HepG2 (cell line): ENCODE measurements at regions not wholly inside any gene's neighbourhood (a gene's known extent, or its start where the extent isn't known, plus 50 kb on each side); places are given as distances from the start of the nearest gene placed in this dataset.

ENCODE experiments used
- ATAC-seq: fragments of 200-7000 bp; cut with Tn5 transposase; 3 replicates; pipeline ENCODE4 v1.9.1; 2020; ENCODE audit warnings: mild to moderate bottlenecking, moderate library complexity
- BruUV-seq: library from RNA; stranded (reverse); fragments of 400-500 nt; replicated peaks from 2 replicates; lab custom pipeline; 2021; lab: Mats Ljungman, UMichigan
- CTCF ChIA-PET: fragments of 300-600 bp; formaldehyde crosslinking; extraction: SDS; loops from one replicate; lab custom pipeline; 2021; ENCODE audit warnings: low total read pairs, inconsistent platforms, low intra/inter-chr PET ratio; lab: Yijun Ruan, JAX
- POLR2A ChIA-PET: fragments of 350-600 bp; sonication (Branson Sonifier 250); formaldehyde crosslinking; loops from one replicate; lab custom pipeline; 2020; ENCODE audit warnings: antibody characterized with exemption, inconsistent platforms; lab: Yijun Ruan, JAX
- DNase-seq: peaks from one replicate; pipeline ENCODE4 v3.0.0-alpha.2; 2015; ENCODE audit warnings: low spot score
- FAIRE-seq: peaks from 3 replicates; lab custom pipeline; 2011; peaks lifted over from hg19 to GRCh38; lab: Jason Lieb, UNC
- H2AFZ ChIP-seq: one replicate; pipeline ENCODE4 v1.6.1; 2011; ENCODE audit warnings: low read length, inconsistent platforms
- H3K27ac ChIP-seq: fragments of 300-600 bp; 3 replicates; pipeline ENCODE4 v1.8.0; 2011; ENCODE audit warnings: mixed run types, mild to moderate bottlenecking, mixed read lengths, low read length, inconsistent platforms; ENCODE audit not compliant: insufficient read depth; ENCODE audit errors: extremely low read length
- H3K27me3 ChIP-seq, 2 experiments: fragments of 200-600 bp in 1 of 2; 2 replicates in 1 of 2; 3 replicates in 1 of 2; pipeline versions ENCODE4 v1.6.0 to v1.8.0; 2011; ENCODE audit warnings: low read length in 2 of 2, mild to moderate bottlenecking in 2 of 2, moderate library complexity in 2 of 2, inconsistent platforms in 1 of 2; ENCODE audit not compliant: insufficient read depth in 2 of 2, control insufficient read depth in 1 of 2
- H3K36me3 ChIP-seq, 2 experiments: fragments of 200-600 bp in 1 of 2; replicated peaks in 1 of 2; 2 replicates in 1 of 2; 3 replicates in 1 of 2; pipeline versions ENCODE4 v1.5.1 to v1.8.0; 2011; ENCODE audit warnings: low read length in 2 of 2, inconsistent platforms in 1 of 2; ENCODE audit not compliant: insufficient read depth in 2 of 2, control insufficient read depth in 1 of 2
- H3K4me1 ChIP-seq: 2 replicates; pipeline ENCODE4 v1.5.1; 2012; ENCODE audit warnings: low read length, inconsistent platforms; ENCODE audit not compliant: insufficient read depth
- H3K4me2 ChIP-seq: 2 replicates; pipeline ENCODE4 v1.6.0; 2011; ENCODE audit warnings: low read depth, low read length, inconsistent platforms
- H3K4me3 ChIP-seq, 3 experiments: fragments of 200-600 bp in 1 of 3; sonication (generic), shearing (Covaris generic) in 1 of 3; replicated peaks in 1 of 3; 2 replicates each; pipeline ENCODE4 v1.5.1; 2011 to 2016; ENCODE audit warnings: low read length in 3 of 3, inconsistent platforms in 2 of 3, low read depth in 2 of 3, mild to moderate bottlenecking in 2 of 3, control low read depth in 1 of 3, mixed read lengths in 1 of 3; ENCODE audit not compliant: insufficient read depth in 1 of 3
- H3K79me2 ChIP-seq: one replicate; pipeline ENCODE4 v1.6.1; 2011; ENCODE audit warnings: low read length, inconsistent platforms; ENCODE audit not compliant: insufficient read depth
- H3K9ac ChIP-seq: 2 replicates; pipeline ENCODE4 v1.6.0; 2011; ENCODE audit warnings: mild to moderate bottlenecking, low read depth, low read length, inconsistent platforms; ENCODE audit not compliant: insufficient read depth
- H3K9me3 ChIP-seq: 2 replicates; pipeline ENCODE4 v1.5.1; 2012; ENCODE audit warnings: mild to moderate bottlenecking, low read length
- H4K20me1 ChIP-seq: 2 replicates; pipeline ENCODE4 v1.6.0; 2011; ENCODE audit warnings: inconsistent platforms, mild to moderate bottlenecking, low read length, moderate library complexity; ENCODE audit not compliant: insufficient read depth
- CCAR2 ChIP-seq: fragments of 200-400 bp; formaldehyde crosslinking; optimal IDR thresholded peaks from 2 replicates; pipeline ENCODE3; 2018; ENCODE audit warnings: low read depth, mild to moderate bottlenecking, low read length, moderate library complexity
- CREM ChIP-seq, 2 experiments: sonication (generic) in 1 of 2; formaldehyde crosslinking in 1 of 2; IDR thresholded peaks; 2 replicates each; pipeline versions ENCODE4 v1.4.0 to v1.6.1; 2016 to 2020; ENCODE audit warnings: antibody characterized with exemption in 1 of 2, mild to moderate bottlenecking in 1 of 2, missing genetic modification reagents in 1 of 2
- NFE2L1 ChIP-seq: sonication (generic); formaldehyde crosslinking; IDR thresholded peaks from 2 replicates; pipeline ENCODE4 v1.4.0; 2020; ENCODE audit warnings: missing genetic modification reagents, mild to moderate bottlenecking, borderline replicate concordance
- TRIM24 ChIP-seq: sonication (generic); formaldehyde crosslinking; IDR thresholded peaks from 2 replicates; pipeline ENCODE4 v1.8.0; 2022; ENCODE audit warnings: mild to moderate bottlenecking, missing genetic modification reagents
- ZNF546 ChIP-seq: sonication (generic); formaldehyde crosslinking; conservative IDR thresholded peaks from 2 replicates; pipeline ENCODE4 v1.8.1; 2023; ENCODE audit warnings: mild to moderate bottlenecking, missing genetic modification reagents
- ZNF768 ChIP-seq: sonication (generic); formaldehyde crosslinking; IDR thresholded peaks from 2 replicates; pipeline ENCODE4 v1.4.0; 2020; ENCODE audit warnings: missing genetic modification reagents
- WGBS: methylation state at CpG from one replicate; pipeline ENCODE4 v1.1.6; 2017; ENCODE audit warnings: low lambda C conversion rate; 5-methylcytosine and 5-hydroxymethylcytosine counted together
- in situ Hi-C: cut with HindIII; loops from 2 replicates; pipeline ENCODE4 v1.10.0; 2017; ENCODE audit warnings: low pct_unique_long_range_greater_than_20kb; ENCODE audit not compliant: extremely low pct_ligation_motif_present
- intact Hi-C: fragments of 100-400 bp; cut with micrococcal nuclease; formaldehyde crosslinking; loops from one replicate; pipeline ENCODE4 v1.10.0; 2022; ENCODE audit not compliant: unreplicated experiment
- TF ChIP-seq, protein P1 (sequence below): sonication (generic); formaldehyde crosslinking; IDR thresholded peaks from 2 replicates; pipeline ENCODE4 v1.4.0; 2020; ENCODE audit warnings: missing genetic modification reagents

DNA sequence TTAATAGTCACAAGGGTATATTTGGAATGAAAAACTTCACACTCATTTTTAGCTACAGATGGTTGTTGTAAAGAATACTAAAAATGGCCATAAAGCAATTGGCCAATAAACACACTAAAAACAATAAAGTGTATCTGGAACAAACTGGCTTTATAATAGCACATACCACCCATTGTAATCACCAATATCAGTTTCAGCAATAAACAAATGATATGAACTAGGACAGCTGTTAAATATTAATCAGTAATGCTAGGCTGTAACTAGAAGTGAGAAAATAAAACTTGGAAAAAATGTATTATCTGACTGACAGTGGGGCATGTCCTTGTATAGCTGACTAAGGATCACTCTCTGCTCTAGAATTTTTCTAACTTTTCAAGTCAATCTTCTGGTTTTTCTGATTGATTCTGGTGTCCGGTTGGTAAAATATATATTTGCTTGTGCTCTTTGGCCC, 312.5 kb downstream of the RND3 start (continued):
- TF ChIP-seq, protein P1, sequence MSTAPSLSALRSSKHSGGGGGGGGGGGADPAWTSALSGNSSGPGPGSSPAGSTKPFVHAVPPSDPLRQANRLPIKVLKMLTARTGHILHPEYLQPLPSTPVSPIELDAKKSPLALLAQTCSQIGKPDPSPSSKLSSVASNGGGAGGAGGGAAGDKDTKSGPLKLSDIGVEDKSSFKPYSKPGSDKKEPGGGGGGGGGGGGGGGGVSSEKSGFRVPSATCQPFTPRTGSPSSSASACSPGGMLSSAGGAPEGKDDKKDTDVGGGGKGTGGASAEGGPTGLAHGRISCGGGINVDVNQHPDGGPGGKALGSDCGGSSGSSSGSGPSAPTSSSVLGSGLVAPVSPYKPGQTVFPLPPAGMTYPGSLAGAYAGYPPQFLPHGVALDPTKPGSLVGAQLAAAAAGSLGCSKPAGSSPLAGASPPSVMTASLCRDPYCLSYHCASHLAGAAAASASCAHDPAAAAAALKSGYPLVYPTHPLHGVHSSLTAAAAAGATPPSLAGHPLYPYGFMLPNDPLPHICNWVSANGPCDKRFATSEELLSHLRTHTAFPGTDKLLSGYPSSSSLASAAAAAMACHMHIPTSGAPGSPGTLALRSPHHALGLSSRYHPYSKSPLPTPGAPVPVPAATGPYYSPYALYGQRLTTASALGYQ, result no peak
- no peak for TF ChIP-seq TRIM24
- TF ChIP-seq, all 625 proteins: peak for 0

DNA sequence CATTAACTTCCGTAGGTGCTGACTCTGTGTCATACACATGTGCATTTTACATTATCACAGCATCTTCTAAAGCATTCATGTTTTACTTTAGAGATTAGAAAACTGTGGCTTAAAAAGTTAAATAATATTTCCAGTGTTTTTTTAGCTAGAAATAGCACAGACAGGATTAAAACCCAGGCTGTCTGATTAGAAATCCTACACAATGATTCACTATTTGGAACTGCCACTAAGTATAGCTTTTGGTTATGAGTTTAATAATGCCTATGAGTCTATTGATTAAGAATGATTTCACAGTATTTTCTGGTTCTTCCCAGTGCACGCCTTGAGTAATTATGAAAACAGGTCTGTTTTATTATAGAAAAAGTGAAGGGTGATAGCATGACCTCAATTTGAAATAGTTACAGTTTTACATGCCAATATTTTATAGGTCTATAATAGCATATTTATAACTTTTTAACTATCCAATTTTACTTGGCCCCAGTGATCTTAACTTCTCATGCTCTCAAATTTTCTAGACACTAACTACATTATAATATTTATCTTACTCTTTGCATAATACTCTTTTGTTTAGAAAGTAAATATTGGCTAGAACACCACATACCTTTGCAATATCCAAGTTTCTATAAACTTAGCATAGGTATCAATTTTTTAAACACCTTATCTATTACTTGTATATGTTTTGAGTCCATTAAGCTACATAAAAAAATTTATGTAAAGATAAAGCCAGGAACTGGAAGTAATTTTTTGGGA, 313.2 kb downstream of the RND3 start:
- no peak overlapping the region for H3K27ac ChIP-seq
- H3K4me2 ChIP-seq, result no peak overlapping the region
- ChIA-PET CTCF (no interaction called here), POLR2A (no interaction called here)
- H3K9ac ChIP-seq, result no peak overlapping the region
- H4K20me1 ChIP-seq, result no peaks in the 10 kb centered on the region
- no peaks in the 10 kb centered on the region for H3K36me3 ChIP-seq
- H3K4me1 ChIP-seq, result no peaks in the 10 kb centered on the region
- intact Hi-C loops, result no loop called here
- DNase-seq (no peak), ATAC-seq (no peak), FAIRE-seq (no peak)
- no peak for TF ChIP-seq CREM (IDR thresholded peaks at IDR 0.05)
- TF ChIP-seq CREM (CRISPR knock-in tag; IDR thresholded peaks at IDR 0.05), result no peak
- TF ChIP-seq CCAR2, result no peak
- TF ChIP-seq NFE2L1, result no peak
- TF ChIP-seq ZNF546 (CRISPR knock-in tag), result no peak
- TF ChIP-seq ZNF768, result no peak
- H3K27me3 ChIP-seq, result no peaks in the 10 kb centered on the region
- 31% methylated on average over 2 of the region's 2 CpGs for WGBS
- no peaks in the 10 kb centered on the region for H3K79me2 ChIP-seq
- in situ Hi-C loops, result no loop called here
- BruUV-seq, result no TSS peak
- H3K9me3 ChIP-seq, result peaks cover 40% of the 10 kb centered on the region; the same call in 1 of the 2 replicates
- no peak overlapping the region for H2AFZ ChIP-seq
- no peak overlapping the region for H3K4me3 ChIP-seq
